Keratinocyte (primary cell): ENCODE measurements at regions not wholly inside any gene's neighbourhood (a gene's known extent, or its start where the extent isn't known, plus 50 kb on each side); places are given as distances from the start of the nearest gene placed in this dataset.

Experiments
- DNase-seq: peaks from one replicate; pipeline ENCODE4 v3.0.0-alpha.2; 2011; ENCODE audit warnings: low read depth, missing footprints, low spot score
- FAIRE-seq: peaks from 2 replicates; lab custom pipeline; 2011; peaks lifted over from hg19 to GRCh38; lab: Jason Lieb, UNC
- H2AFZ ChIP-seq: 2 replicates; pipeline ENCODE4 v1.6.0; 2012; ENCODE audit warnings: low read length, control low read depth, inconsistent platforms; ENCODE audit not compliant: control insufficient read depth
- H3K27ac ChIP-seq: 2 replicates; pipeline ENCODE4 v1.5.1; 2011; ENCODE audit warnings: low read length; ENCODE audit not compliant: control insufficient read depth, insufficient read depth
- H3K27me3 ChIP-seq: 3 replicates; pipeline ENCODE4 v1.6.0; 2011; ENCODE audit warnings: low read length; ENCODE audit not compliant: control insufficient read depth, insufficient read depth; ENCODE audit errors: extremely low read depth
- H3K36me3 ChIP-seq, 2 experiments: 2 replicates in 1 of 2; 3 replicates in 1 of 2; pipeline ENCODE4 v1.5.1; 2011; ENCODE audit warnings: low read length in 2 of 2, mild to moderate bottlenecking in 1 of 2; ENCODE audit not compliant: control insufficient read depth in 2 of 2, insufficient read depth in 2 of 2; ENCODE audit errors: extremely low read depth in 1 of 2
- H3K4me1 ChIP-seq: 3 replicates; pipeline ENCODE4 v1.5.1; 2011; ENCODE audit warnings: low read length; ENCODE audit not compliant: control insufficient read depth, insufficient read depth; ENCODE audit errors: extremely low read depth
- H3K4me2 ChIP-seq: 3 replicates; pipeline ENCODE4 v1.6.0; 2011; ENCODE audit warnings: low read depth, low read length; ENCODE audit not compliant: control insufficient read depth, insufficient read depth; ENCODE audit errors: extremely low read depth
- H3K4me3 ChIP-seq, 3 experiments: fragments of 200-600 bp in 1 of 3; sonication (generic) in 1 of 3; 2 replicates in 2 of 3; 3 replicates in 1 of 3; pipeline ENCODE4 v1.5.1; 2011 to 2016; ENCODE audit warnings: low read length in 3 of 3, mild to moderate bottlenecking in 3 of 3, control low read depth in 2 of 3, inconsistent platforms in 1 of 3, low read depth in 1 of 3, mixed read lengths in 1 of 3, mixed run types in 1 of 3, moderate library complexity in 1 of 3; ENCODE audit not compliant: control insufficient read depth in 2 of 3, insufficient read depth in 2 of 3; ENCODE audit errors: extremely low read depth in 1 of 3
- H3K79me2 ChIP-seq: 2 replicates; pipeline ENCODE4 v1.6.0; 2012; ENCODE audit warnings: low read length; ENCODE audit not compliant: control insufficient read depth, insufficient read depth
- H3K9ac ChIP-seq: 3 replicates; pipeline ENCODE4 v1.6.0; 2011; ENCODE audit warnings: low read length; ENCODE audit not compliant: control insufficient read depth, insufficient read depth; ENCODE audit errors: extremely low read depth
- H3K9me1 ChIP-seq: 3 replicates; pipeline ENCODE4 v1.6.0; 2011; ENCODE audit warnings: low read length; ENCODE audit not compliant: control insufficient read depth, insufficient read depth; ENCODE audit errors: extremely low read depth
- H3K9me3 ChIP-seq: 2 replicates; pipeline ENCODE4 v1.5.1; 2012; ENCODE audit warnings: low read depth, low read length; ENCODE audit not compliant: control insufficient read depth
- H4K20me1 ChIP-seq: 3 replicates; pipeline ENCODE4 v1.6.0; 2011; ENCODE audit warnings: low read length; ENCODE audit not compliant: control insufficient read depth, insufficient read depth; ENCODE audit errors: extremely low read depth
- EZH2 ChIP-seq: IDR thresholded peaks from one replicate; pipeline ENCODE4 v1.6.1; 2012; ENCODE audit warnings: inconsistent platforms, mild to moderate bottlenecking, low read length, moderate library complexity
- dilution Hi-C: fragments of 300-500 bp; cut with MboI; formaldehyde crosslinking; loops from one replicate; pipeline ENCODE4 v1.7.0; 2020; ENCODE audit warnings: low sequenced_read_pairs; ENCODE audit not compliant: extremely low pct_ligation_motif_present
- TF ChIP-seq, protein P1 (sequence below), 3 experiments: IDR thresholded peaks in 1 of 3; conservative IDR thresholded peaks in 1 of 3; optimal IDR thresholded peaks in 1 of 3; 2 replicates in 2 of 3; 3 replicates in 1 of 3; pipeline versions ENCODE3 to v1.5.1; 2011; ENCODE audit warnings: low read length in 3 of 3, mild to moderate bottlenecking in 3 of 3, moderate library complexity in 2 of 3, control low read depth in 1 of 3, inconsistent platforms in 1 of 3; ENCODE audit not compliant: insufficient read depth in 2 of 3; ENCODE audit errors: extremely low read depth in 1 of 3

DNA sequence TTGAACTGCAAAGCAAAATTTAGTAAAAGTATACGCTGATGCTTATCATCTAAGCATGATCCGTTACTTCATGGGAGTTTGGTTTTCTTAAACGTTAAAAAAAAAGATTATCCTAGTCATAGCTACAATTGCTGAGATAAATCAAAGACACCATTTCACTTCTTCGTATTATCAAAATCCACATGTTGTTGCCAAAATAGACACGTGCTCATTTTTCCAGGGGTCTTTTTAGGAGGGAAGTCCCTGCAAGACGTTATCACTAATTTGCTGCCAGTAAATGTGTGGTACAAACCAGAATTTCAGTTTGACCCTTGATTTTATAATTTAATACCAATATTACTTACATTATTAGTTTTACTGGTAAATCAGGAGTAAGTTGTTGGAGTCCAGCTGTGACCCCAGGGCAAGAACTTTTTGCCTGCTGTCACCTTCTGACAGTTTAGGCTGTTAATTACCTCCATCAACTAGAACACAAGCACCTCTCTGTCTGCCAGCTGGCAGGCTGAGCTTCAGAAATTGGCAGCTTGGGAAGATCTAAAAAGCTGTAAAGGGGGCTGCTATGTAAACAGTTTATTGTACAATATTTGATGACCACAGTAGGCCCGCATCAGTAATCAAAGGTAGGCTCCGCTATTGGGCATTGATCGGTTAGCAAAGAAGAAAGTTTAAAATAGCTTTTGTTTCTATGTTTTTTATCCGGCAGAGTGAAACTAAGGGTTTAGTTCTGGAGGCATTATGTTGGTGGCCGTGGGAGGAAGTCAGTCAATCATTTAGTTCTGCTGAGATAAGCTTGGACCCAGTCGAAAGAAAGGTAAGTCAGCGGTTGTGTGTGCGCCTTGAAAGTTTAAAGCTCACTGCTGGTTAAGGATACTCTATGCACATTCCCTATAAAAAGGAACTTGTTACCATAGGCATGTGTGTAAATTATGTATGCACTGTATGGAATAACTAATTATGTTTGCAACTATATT is 196.4 kb downstream of the FBXO8 start:
- FAIRE-seq: no peak
- H3K9ac ChIP-seq: no peak overlapping the region
- dilution Hi-C loops: no loop called here

GRCh38 chr4:174084981-174085380 is 198.5 kb downstream of the FBXO8 start:
- Histone ChIP-seq H3K4me3 (no peak overlapping the region), H3K9ac (no peak overlapping the region), H3K79me2 (no peaks in the 10 kb centered on the region), H3K9me3 (no peaks in the 10 kb centered on the region), H3K4me2 (no peak overlapping the region), H3K9me1 (no peaks in the 10 kb centered on the region), H3K27ac (no peak overlapping the region), H2AFZ (no peak overlapping the region), H3K27me3 (no peaks in the 10 kb centered on the region), H3K36me3 (no peaks in the 10 kb centered on the region), H3K4me1 (no peaks in the 10 kb centered on the region), H4K20me1 (no peaks in the 10 kb centered on the region)
- dilution Hi-C loops: no loop called here
- no peak for TF ChIP-seq EZH2
- TF ChIP-seq, protein P1, sequence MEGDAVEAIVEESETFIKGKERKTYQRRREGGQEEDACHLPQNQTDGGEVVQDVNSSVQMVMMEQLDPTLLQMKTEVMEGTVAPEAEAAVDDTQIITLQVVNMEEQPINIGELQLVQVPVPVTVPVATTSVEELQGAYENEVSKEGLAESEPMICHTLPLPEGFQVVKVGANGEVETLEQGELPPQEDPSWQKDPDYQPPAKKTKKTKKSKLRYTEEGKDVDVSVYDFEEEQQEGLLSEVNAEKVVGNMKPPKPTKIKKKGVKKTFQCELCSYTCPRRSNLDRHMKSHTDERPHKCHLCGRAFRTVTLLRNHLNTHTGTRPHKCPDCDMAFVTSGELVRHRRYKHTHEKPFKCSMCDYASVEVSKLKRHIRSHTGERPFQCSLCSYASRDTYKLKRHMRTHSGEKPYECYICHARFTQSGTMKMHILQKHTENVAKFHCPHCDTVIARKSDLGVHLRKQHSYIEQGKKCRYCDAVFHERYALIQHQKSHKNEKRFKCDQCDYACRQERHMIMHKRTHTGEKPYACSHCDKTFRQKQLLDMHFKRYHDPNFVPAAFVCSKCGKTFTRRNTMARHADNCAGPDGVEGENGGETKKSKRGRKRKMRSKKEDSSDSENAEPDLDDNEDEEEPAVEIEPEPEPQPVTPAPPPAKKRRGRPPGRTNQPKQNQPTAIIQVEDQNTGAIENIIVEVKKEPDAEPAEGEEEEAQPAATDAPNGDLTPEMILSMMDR (optimal IDR thresholded peaks at IDR 0.05 in 1 of 3, IDR thresholded peaks at IDR 0.05 in 1 of 3, conservative IDR thresholded peaks at IDR 0.05 in 1 of 3; ENCODE audit: extremely low read depth in 1 of 3, insufficient read depth in 2 of 3, low read length in 3 of 3): no peak
- DNase-seq (no peak), FAIRE-seq (no peak)

More for the DNA sequence above, 196.4 kb downstream of the FBXO8 start:
- Histone ChIP-seq H3K27me3 (no peaks in the 10 kb centered on the region), H4K20me1 (no peaks in the 10 kb centered on the region), H3K36me3 (no peaks in the 10 kb centered on the region), H3K79me2 (no peaks in the 10 kb centered on the region), H3K27ac (no peak overlapping the region), H3K4me2 (no peak overlapping the region), H3K4me3 (no peak overlapping the region), H3K9me1 (no peaks in the 10 kb centered on the region), H2AFZ (no peak overlapping the region), H3K4me1 (no peaks in the 10 kb centered on the region), H3K9me3 (no peaks in the 10 kb centered on the region)
- TF ChIP-seq, protein P1 (optimal IDR thresholded peaks at IDR 0.05 in 1 of 3, IDR thresholded peaks at IDR 0.05 in 1 of 3, conservative IDR thresholded peaks at IDR 0.05 in 1 of 3; ENCODE audit: extremely low read depth in 1 of 3, insufficient read depth in 2 of 3, low read length in 3 of 3): no peak
- no peak for TF ChIP-seq EZH2
- DNase-seq: no peak
